IMR-90 (cell line): ENCODE measurements at regions not wholly inside any gene's neighbourhood (a gene's known extent, or its start where the extent isn't known, plus 50 kb on each side); places are given as distances from the start of the nearest gene placed in this dataset.

ENCODE experiments used
- ATAC-seq: fragments of 200-7000 bp; cut with Tn5 transposase; 2 replicates; pipeline ENCODE4 v1.9.1; 2020; ENCODE audit warnings: low read depth, mild to moderate bottlenecking, moderate library complexity
- BruUV-seq: library from RNA; stranded (reverse); fragments of 400-500 nt; replicated peaks from 2 replicates; lab custom pipeline; 2021; lab: Mats Ljungman, UMichigan
- CTCF ChIA-PET: fragments of 300-600 bp; formaldehyde crosslinking; extraction: SDS; loops from one replicate; lab custom pipeline; 2021; ENCODE audit warnings: antibody characterized with exemption; lab: Yijun Ruan, JAX
- POLR2A ChIA-PET: fragments of 300-600 bp; sonication (Branson Sonifier 250); formaldehyde crosslinking; loops from one replicate; lab custom pipeline; 2022; ENCODE audit warnings: antibody characterized with exemption; ENCODE audit not compliant: unreplicated experiment; lab: Charles Lee
- DNase-seq: peaks from one replicate; pipeline ENCODE4 v3.0.0; 2013
- H2AFZ ChIP-seq: replicated peaks from 2 replicates; pipeline ENCODE3; 2013; ENCODE audit warnings: low read length, mild to moderate bottlenecking; ENCODE audit not compliant: poor library complexity
- H2AK5ac ChIP-seq: 2 replicates; pipeline ENCODE4 v1.6.1; 2013; ENCODE audit warnings: low read depth, low read length, inconsistent platforms
- H2AK9ac ChIP-seq: replicated peaks from 2 replicates; pipeline ENCODE3; 2013; ENCODE audit warnings: mild to moderate bottlenecking, low read depth, low read length, moderate library complexity; ENCODE audit not compliant: poor library complexity
- H2BK120ac ChIP-seq: 2 replicates; pipeline ENCODE4 v1.6.1; 2013; ENCODE audit warnings: low read depth, low read length, inconsistent platforms
- H2BK15ac ChIP-seq: 3 replicates; pipeline ENCODE4 v1.6.1; 2013; ENCODE audit warnings: low read depth, low read length, inconsistent platforms
- H2BK20ac ChIP-seq: 2 replicates; pipeline ENCODE4 v1.6.1; 2013; ENCODE audit warnings: low read depth, mild to moderate bottlenecking, inconsistent platforms, low read length, moderate library complexity
- H2BK5ac ChIP-seq: 2 replicates; pipeline ENCODE4 v1.6.1; 2013; ENCODE audit warnings: mild to moderate bottlenecking, low read depth, low read length, inconsistent platforms; ENCODE audit not compliant: poor library complexity, severe bottlenecking
- H3K14ac ChIP-seq: replicated peaks from 2 replicates; pipeline ENCODE4 v1.6.1; 2013; ENCODE audit warnings: low read depth, low read length, inconsistent platforms
- H3K18ac ChIP-seq: 2 replicates; pipeline ENCODE4 v1.6.1; 2013; ENCODE audit warnings: low read depth, low read length, control low read depth
- H3K23ac ChIP-seq: 2 replicates; pipeline ENCODE4 v1.6.1; 2013; ENCODE audit warnings: low read depth, low read length, inconsistent platforms
- H3K27ac ChIP-seq: 2 replicates; pipeline ENCODE4 v1.5.1; 2013; ENCODE audit warnings: mild to moderate bottlenecking, control low read depth, low read length; ENCODE audit not compliant: insufficient read depth
- H3K27me3 ChIP-seq: 2 replicates; pipeline ENCODE4 v1.6.1; 2013; ENCODE audit warnings: low read length; ENCODE audit not compliant: control insufficient read depth, insufficient read depth
- H3K36me3 ChIP-seq: 2 replicates; pipeline ENCODE4 v1.6.1; 2013; ENCODE audit warnings: low read length, mixed read lengths; ENCODE audit not compliant: control insufficient read depth, insufficient read depth
- H3K4ac ChIP-seq: 2 replicates; pipeline ENCODE4 v1.6.1; 2013; ENCODE audit warnings: low read depth, low read length, inconsistent platforms
- H3K4me1 ChIP-seq: 2 replicates; pipeline ENCODE4 v1.6.1; 2013; ENCODE audit warnings: low read length, mixed read lengths; ENCODE audit not compliant: control insufficient read depth, insufficient read depth
- H3K4me2 ChIP-seq: 2 replicates; pipeline ENCODE4 v1.6.1; 2013; ENCODE audit warnings: low read depth, mild to moderate bottlenecking, control low read depth, low read length, moderate library complexity
- H3K4me3 ChIP-seq: 2 replicates; pipeline ENCODE4 v1.5.1; 2013; ENCODE audit warnings: low read depth, mild to moderate bottlenecking, control low read depth, low read length, moderate library complexity; ENCODE audit not compliant: insufficient read depth
- H3K56ac ChIP-seq: 2 replicates; pipeline ENCODE4 v1.6.1; 2013; ENCODE audit warnings: low read length, inconsistent platforms; ENCODE audit not compliant: insufficient read depth; ENCODE audit errors: extremely low read depth
- H3K79me1 ChIP-seq, 2 experiments: 2 replicates each; pipeline ENCODE4 v1.6.1; 2013; ENCODE audit warnings: low read length in 2 of 2, inconsistent platforms in 1 of 2, low read depth in 1 of 2
- H3K9ac ChIP-seq: 2 replicates; pipeline ENCODE4 v1.6.1; 2013; ENCODE audit warnings: low read depth, low read length, control low read depth
- H3K9me1 ChIP-seq: 2 replicates; pipeline ENCODE4 v1.6.1; 2013; ENCODE audit warnings: low read length, inconsistent platforms; ENCODE audit not compliant: insufficient read depth
- H3K9me3 ChIP-seq: 2 replicates; pipeline ENCODE4 v1.6.1; 2013; ENCODE audit warnings: low read length; ENCODE audit not compliant: control insufficient read depth, insufficient read depth
- H4K20me1 ChIP-seq: 2 replicates; pipeline ENCODE4 v1.6.1; 2013; ENCODE audit warnings: low read length, inconsistent platforms; ENCODE audit not compliant: insufficient read depth
- H4K5ac ChIP-seq: 2 replicates; pipeline ENCODE4 v1.6.1; 2013; ENCODE audit warnings: mild to moderate bottlenecking, low read depth, low read length, control low read depth
- H4K8ac ChIP-seq, 2 experiments: 2 replicates each; pipeline ENCODE4 v1.6.1; 2013; ENCODE audit warnings: low read depth in 2 of 2, low read length in 2 of 2, control low read depth in 1 of 2, inconsistent platforms in 1 of 2
- H4K91ac ChIP-seq: 2 replicates; pipeline ENCODE4 v1.6.1; 2013; ENCODE audit warnings: low read depth, low read length, inconsistent platforms; ENCODE audit not compliant: insufficient read depth
- BHLHE40 ChIP-seq: fragments of 150-350 bp; IDR thresholded peaks from 2 replicates; pipeline ENCODE4 v1.6.1; 2016; ENCODE audit warnings: mild to moderate bottlenecking, low read depth, low read length
- MXI1 ChIP-seq: IDR thresholded peaks from 2 replicates; pipeline ENCODE4 v1.6.1; 2012; ENCODE audit warnings: low read depth, mild to moderate bottlenecking, low read length, moderate library complexity, borderline replicate concordance
- NFE2L2 ChIP-seq: fragments of 150-350 bp; IDR thresholded peaks from 2 replicates; pipeline ENCODE4 v1.6.1; 2016; ENCODE audit warnings: low read depth, mild to moderate bottlenecking, low read length
- POLR2A ChIP-seq: IDR thresholded peaks from 2 replicates; pipeline ENCODE4 v1.6.1; 2012; ENCODE audit warnings: mild to moderate bottlenecking, low read depth, low read length
- RAD21 ChIP-seq: IDR thresholded peaks from 2 replicates; pipeline ENCODE4 v1.6.1; 2012; ENCODE audit warnings: low read length, improper control_type of control experiment
- WGBS, 2 experiments: methylation state at CpG; one replicate each; pipeline versions ENCODE4 v1.1.5 to v1.1.7; 2013; ENCODE audit warnings: missing lambda C conversion rate in 2 of 2; ENCODE audit not compliant: insufficient read length in 1 of 2; ENCODE audit errors: extremely low coverage in 2 of 2; 5-methylcytosine and 5-hydroxymethylcytosine counted together
- dilution Hi-C: fragments of 300-500 bp; cut with HindIII; formaldehyde crosslinking; loops from one replicate; pipeline ENCODE4 v1.14.3; 2018; ENCODE audit warnings: low sequenced_read_pairs; ENCODE audit not compliant: unreplicated experiment
- in situ Hi-C: fragments of 300-500 bp; cut with MboI; formaldehyde crosslinking; loops from 3 replicates; pipeline ENCODE4 v1.14.3; 2019; ENCODE audit warnings: low sequenced_read_pairs, inconsistent platforms, mixed read lengths
- intact Hi-C: fragments of 100-400 bp; cut with micrococcal nuclease; formaldehyde crosslinking; loops from 2 replicates; pipeline ENCODE4 v1.10.0; 2022
- TF ChIP-seq, protein P1 (sequence below): fragments of 150-350 bp; IDR thresholded peaks from 2 replicates; pipeline ENCODE4 v1.6.1; 2017; ENCODE audit warnings: mild to moderate bottlenecking, antibody characterized with exemption, low read length, low read depth

DNA sequence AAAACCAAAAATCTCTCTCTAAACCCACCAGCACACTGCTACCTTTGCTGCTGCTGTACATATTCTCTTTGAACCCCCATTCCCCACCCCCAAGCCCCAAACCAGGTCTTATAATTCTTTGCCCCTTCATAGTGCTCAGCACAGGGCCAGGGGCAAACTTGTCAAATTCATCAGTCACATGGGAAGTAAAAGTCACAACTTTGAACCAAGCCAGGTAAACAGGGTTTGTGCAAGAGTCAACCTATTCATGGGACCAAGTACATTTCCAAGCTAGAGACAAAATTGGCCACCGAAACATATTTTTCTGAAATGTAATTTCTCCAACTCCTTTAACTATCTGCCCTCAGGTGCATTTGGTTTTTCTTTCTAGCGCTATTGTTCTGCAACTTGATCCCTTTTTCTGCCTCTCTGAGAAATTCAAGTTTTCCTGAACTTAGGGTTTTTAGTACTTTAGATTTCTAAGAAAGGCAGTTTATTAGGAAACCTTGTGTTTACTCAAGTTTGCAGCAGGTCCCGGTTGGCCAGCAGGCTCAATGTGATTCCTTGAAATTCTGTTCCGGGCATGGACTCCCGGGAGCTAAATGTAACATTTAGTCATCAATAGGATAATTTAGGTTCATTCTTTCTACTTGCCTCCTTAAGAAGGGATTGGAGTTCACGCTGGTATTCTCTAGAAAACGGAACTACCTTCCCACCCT lies 230.5 kb downstream of the EFCAB11 start:
- Histone ChIP-seq H2BK20ac (no peak overlapping the region), H3K14ac (no peak overlapping the region), H2AK5ac (no peak overlapping the region), H3K9me3 (no peaks in the 10 kb centered on the region), H3K27me3 (no peaks in the 10 kb centered on the region), H3K56ac (no peak overlapping the region), H3K9me1 (no peaks in the 10 kb centered on the region), H2BK15ac (no peak overlapping the region), H2BK5ac (no peak overlapping the region), H3K4me2 (no peak overlapping the region), H3K4me1 (no peaks in the 10 kb centered on the region), H3K4ac (no peak overlapping the region), H4K91ac (no peak overlapping the region), H3K23ac (no peak overlapping the region), H2AFZ (no peak overlapping the region), H4K5ac (no peak overlapping the region), H3K27ac (no peak overlapping the region), H3K36me3 (no peaks in the 10 kb centered on the region), H2BK120ac (no peak overlapping the region), H3K79me1 (no peaks in the 10 kb centered on the region), H4K8ac (no peak overlapping the region), H4K20me1 (no peaks in the 10 kb centered on the region), H3K9ac (no peak overlapping the region), H2AK9ac (no peak overlapping the region), H3K4me3 (no peak overlapping the region), H3K18ac (no peak overlapping the region)
- TF ChIP-seq, protein P1, sequence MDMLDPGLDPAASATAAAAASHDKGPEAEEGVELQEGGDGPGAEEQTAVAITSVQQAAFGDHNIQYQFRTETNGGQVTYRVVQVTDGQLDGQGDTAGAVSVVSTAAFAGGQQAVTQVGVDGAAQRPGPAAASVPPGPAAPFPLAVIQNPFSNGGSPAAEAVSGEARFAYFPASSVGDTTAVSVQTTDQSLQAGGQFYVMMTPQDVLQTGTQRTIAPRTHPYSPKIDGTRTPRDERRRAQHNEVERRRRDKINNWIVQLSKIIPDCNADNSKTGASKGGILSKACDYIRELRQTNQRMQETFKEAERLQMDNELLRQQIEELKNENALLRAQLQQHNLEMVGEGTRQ, result no peak
- no peak for TF ChIP-seq NFE2L2
- TF ChIP-seq MXI1, result no peak
- no peak for TF ChIP-seq RAD21
- TF ChIP-seq BHLHE40, result no peak
- TF ChIP-seq POLR2A, result no peak
- dilution Hi-C loops (no loop called here), intact Hi-C loops (no loop called here), in situ Hi-C loops (no loop called here)
- BruUV-seq, result no TSS peak
- ChIA-PET POLR2A (no interaction called here), CTCF (no interaction called here)
- no peak for ATAC-seq
- WGBS, 2 experiments, result no CpG with 5 or more reads among the region's 7 CpGs
- DNase-seq, result no peak
